DMS114 treated with DMSO at 0.1 percent for 48 hours (cell line): ENCODE measurements at regions not wholly inside any gene's neighbourhood (a gene's known extent, or its start where the extent isn't known, plus 50 kb on each side); places are given as distances from the start of the nearest gene placed in this dataset.

Experiments used
- DNase-seq: peaks from one replicate; lab custom pipeline; 2025; ENCODE audit not compliant: unreplicated experiment; lab: John Stamatoyannopoulos, UW

DNA sequence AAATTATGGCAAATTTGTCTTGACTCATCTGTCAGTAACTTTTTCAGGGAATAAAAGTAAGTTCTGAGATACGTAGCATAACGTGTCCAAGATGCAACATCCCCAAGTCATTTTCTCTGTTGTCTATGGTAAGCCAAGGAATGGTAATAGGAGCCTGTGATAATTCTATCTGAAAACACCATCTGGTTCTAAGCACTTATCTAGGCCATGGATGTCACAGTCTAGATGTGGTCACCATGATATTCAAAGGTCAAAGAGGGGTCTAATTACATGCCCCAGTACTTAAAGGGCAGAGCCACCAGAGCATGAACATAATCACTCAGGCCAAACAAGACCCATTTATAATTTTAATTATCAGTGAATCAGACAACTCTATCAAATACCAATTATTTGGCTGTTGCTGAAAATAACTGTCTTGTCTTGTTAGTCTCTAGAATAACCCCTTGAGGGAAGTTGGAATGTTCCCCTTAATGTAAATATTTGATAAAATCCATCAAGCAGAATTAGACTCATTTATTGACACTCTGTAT, 225.1 kb upstream of the MPPED2 start:
- no peak for DNase-seq

DNA sequence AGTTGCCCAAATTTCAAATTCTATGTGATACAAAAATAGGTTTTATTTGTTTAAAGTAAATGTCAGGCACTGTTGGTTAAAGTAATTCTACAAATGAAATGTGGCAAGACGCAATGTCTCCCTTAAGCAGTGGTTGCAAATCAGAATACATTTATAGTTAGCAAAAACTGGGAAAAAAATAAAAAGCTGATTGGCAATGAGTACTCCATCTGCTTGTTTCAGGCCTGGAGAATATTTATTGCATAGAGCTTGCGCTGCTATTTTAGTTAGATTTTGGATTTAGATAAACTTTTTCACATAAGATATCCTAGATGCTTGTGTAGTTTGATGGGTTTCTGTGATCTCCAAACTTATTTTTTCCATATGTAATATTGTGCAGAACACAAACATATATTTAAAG, 224.0 kb upstream of the MPPED2 start:
- DNase-seq: no peak

DNA sequence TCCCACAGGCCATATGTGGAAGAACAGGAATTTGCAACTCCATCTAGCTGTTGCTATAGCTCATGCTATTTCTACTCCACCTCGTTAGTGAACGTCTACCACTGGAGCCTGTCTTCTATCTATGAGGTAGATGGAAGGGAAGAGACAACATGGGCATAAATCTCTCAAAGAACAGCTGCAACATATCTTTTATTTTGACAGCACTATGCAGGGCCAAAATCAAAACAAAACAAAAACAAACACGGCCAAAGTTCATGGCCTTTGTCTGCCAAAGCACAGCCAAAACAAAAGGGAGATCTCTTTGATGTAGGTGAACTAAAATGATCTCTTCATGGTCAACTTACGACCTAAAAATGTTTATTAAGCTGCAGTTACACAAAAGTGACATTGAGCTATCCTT, 215.2 kb upstream of the MPPED2 start:
- no peak for DNase-seq

DNA sequence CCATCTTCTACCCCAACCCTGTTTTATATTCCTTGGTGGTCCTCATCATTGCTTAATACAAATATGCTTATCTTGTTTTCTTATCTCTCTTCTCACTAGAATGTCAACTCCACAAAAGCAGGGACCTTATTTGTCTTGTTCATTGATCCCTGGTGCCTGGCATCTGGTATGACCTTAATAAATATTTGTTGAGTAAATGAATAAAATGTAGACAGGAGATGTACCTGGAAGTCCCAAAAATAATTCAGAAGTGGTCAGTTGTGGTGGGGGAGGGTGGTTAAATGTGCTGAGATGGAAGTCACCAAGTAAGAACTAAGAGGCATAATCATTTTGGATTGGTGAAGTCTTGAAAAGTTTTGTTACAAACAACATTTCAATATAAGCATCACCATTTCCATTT, 214.8 kb upstream of the MPPED2 start:
- no peak for DNase-seq

DNA sequence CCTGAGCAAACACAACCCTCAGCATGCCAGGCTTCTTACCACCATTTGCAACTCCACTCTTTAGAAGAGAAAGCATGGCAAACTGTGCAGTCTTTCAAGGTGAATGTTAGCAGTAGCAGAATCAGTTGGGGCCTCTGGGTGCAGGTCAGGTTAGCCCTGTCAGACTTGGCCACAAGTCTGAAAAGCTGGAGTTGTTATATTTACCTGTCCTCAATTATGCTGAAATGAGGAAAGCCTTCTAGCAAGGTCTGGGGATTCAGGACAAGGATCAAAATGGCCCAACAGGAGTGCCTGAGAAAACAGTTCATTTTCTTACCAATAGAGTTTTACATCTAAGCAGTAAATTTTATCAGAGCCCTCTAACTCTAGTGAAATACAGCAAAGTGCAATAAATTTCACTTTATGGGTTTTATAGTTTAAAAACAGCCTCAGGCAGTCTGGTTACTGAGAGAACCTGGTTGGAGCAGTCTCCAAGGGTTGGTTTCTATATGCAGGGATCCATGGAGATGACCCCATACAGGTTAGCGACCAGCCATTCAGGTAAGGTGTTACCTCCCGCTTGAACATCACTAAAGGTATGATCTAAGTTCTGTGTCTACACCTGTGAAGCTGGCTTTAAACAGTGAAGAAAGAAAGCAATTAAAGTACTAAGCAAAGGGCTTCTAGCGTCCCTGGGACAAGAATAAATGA, 212.5 kb upstream of the MPPED2 start:
- no peak for DNase-seq

DNA sequence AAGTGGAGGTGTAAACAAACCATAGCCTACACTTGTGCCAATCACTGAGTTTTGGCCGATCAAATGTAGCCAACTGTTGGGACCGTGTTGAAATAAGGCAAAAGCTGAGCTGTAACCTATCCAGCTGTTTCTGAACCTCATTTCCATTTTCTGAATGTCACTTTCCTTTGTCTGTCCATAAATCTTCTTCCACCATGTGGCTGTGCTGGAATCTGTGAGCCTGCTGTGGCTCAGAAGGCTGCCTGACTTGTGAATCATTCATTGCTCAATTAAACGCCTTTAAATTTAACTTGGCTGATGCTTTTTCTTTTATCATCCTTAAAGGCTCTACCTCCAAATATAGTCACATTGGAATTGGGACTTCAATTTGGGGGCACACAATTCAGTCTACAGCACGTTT, 203.1 kb upstream of the MPPED2 start:
- no peak for DNase-seq

DNA sequence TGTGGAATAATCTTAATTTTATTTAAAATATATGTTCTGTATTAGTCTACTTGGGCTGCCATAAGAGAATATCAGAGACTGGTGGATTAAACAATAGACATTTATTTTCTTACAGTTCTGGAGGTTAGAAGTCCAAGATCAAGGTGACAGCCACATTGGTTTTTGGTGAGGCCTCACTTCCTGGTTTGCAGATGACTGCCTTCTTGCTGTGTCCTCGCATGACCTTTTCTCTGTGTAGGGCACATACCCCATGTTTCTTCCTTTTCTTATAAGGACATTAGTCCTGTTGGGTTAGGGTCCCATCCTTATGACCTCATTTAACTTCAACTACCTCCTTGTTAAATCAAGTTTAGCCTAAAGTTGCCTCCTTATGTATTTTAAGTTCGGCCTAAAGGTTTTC, 202.7 kb upstream of the MPPED2 start:
- DNase-seq: no peak

DNA sequence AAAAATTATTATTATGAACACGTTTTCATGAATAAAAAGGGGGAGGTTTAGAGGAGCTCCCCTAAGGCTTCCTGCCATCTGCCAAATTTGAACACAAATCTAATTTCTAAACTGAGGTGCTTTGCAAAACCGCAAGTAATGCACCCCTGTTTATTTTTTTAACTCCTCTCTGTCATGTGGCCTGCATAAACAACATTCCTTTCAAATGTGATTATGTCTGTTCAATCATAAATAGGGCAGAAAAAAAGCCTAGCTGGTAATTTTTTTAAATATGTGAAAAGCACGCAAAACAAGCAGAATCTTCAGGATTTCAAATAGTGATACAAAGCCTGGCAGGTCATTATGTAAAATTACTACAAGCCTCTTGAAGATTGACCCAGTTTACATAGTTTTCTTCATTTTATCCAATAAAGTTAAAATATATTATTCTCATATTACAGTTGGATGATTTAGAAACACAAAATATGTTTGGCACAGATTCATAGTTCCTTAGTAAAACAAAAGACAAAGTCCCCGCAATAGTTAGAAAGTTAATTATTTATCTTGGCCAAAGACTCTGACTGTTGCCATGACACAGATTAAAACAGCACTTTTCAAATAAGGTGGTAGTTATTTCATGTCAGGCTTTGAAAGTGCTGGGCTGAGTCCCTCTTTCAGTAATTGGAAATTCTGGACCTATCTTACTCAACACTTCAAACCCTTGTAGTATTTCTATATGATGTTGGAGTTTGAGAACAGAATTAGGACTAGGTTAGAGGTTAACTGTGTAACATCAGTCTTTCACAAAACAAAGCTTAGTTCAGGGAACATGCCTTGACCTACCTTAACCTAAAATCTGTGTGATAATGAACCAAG, 200.3 kb upstream of the MPPED2 start:
- no peak for DNase-seq

DNA sequence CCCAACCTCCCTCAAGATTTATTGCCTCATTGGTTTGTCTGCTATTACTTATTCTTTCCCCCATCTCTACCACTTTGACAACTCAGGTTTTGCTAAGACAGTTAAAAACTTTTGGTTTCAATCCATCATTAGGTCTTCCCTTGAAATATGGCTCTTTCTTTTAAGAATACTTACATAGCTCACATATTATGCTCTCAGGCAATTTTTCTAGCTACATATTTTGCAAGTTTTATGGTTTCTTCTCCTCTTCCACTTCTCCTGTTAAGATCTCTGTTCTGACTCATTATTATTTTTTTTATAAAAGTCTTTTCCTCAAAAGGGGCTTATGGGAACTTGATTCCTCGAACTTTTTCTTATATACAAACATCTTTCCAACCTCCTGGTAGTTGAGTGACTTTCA, 192.4 kb upstream of the MPPED2 start:
- DNase-seq: no peak

DNA sequence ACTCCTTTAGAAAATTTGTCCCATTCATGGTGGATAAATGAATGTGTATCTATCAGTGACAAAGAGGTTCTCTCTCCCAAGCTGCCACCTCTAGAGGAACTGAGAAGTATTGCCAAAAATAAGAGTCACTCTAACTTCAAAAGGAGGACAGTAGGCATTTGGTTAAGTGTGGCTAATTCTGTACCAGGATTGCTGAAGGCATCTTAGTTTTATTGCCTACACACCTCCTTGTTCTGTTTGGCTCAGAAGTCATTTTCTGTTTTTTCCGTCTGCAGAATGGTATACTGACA, 189.0 kb upstream of the MPPED2 start:
- DNase-seq: peak; percentile 43

DNA sequence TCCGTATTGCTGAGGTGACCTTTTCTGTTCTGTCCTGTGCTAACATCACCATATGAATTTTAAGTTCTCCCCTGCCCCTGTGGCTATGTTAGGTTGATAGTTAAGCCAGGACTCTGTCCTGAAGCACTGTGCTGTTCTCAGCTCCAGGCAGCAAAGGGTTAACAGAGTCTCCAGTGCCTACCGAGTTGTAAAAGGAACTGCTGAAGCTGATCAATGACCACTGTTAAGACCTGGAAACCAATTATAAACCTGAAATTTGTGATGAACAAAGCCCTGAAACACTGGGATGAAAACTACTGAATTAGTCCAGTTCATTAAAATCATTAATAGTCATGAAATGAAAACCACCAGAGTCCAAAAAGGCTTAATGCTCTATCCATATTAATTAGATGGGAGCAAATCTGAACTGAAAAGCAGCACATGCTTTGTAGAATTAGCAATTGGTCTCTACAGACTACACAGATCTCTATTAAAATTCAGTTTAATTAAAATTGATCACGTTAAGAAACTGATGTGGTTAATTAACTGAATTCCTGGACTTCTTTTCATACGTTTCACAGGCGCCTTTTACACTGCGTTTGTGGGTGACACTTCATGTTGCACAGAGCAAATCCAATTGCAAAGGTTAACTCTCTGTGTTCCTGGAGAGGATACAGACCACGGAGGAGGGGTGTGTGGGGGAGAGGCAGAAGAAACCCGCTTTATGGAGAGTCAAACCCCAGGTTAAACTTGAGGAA, 188.5 kb upstream of the MPPED2 start:
- no peak for DNase-seq

DNA sequence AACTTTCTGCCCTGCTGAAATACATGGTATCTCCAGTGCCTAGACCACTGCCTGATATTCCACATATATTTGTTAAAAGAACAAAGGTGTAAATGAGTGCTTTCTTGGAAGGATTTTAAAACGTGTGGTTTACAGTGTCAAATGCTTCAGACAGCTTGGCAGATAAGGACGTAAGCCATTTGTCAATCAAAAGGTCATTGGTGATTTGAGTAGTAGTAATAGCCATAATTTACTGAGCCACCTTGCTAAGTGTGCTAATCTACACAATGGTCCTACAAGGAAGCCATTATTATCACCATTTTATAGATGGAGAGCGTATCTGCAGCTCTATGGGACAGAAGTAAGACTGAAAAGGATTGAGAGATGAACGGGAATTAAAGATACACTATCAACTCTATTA, 186.8 kb upstream of the MPPED2 start:
- DNase-seq: no peak

DNA sequence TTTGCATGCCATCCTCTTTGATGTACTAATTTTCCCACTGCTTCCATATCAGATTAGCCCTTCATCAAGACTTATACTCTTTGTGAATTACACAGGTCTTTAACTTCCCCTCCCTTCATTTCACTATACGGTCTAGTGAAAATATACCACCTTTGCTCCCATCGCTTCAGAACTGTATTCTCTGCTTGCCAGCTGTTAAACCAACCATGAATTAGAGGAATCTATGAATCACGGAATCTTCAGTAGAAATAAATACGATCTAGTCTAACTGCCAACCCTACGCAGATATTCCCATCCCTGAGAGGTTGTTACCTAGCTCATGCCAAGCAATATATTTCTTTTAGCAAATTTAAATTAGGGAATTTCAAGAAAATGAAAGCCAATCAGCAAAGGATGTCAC, 177.8 kb upstream of the MPPED2 start:
- no peak for DNase-seq

DNA sequence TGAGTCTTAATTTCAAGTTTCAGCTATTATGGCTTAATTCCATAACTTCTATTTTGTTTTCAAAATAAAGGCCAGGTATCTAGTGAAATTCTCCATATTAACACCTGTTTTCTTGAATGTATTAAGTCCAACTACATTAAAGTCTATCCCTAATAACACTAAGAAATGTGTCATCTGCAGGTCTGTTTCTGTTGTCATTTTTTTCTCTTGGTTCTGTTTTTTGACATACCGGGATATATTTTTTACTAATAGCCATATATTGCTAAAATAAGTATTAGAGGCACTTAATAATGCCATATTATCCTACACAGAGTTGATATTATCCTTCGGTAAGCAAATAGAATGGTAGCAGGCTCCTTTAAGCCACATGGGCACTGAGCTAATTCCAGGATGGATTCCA, 176.0 kb upstream of the MPPED2 start:
- no peak for DNase-seq

DNA sequence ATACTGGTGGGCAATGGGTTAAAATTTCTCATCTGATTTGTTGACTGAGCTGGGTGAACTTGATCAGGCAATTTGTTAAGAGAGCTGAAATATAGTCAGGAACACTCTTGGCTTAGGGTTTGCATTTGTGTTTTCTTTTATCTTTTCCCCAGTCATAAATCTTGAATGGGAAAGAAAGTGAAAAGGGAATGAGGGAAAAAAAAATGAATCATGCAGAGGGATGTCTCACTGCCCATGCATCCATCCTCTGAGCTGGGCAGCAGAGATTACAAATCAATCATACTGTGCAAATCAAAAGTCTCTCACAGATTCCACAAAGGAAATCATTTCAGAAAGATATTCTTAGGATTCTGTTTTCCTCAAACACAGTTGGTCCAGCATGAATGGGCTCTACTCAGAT, 174.2 kb upstream of the MPPED2 start:
- no peak for DNase-seq

DNA sequence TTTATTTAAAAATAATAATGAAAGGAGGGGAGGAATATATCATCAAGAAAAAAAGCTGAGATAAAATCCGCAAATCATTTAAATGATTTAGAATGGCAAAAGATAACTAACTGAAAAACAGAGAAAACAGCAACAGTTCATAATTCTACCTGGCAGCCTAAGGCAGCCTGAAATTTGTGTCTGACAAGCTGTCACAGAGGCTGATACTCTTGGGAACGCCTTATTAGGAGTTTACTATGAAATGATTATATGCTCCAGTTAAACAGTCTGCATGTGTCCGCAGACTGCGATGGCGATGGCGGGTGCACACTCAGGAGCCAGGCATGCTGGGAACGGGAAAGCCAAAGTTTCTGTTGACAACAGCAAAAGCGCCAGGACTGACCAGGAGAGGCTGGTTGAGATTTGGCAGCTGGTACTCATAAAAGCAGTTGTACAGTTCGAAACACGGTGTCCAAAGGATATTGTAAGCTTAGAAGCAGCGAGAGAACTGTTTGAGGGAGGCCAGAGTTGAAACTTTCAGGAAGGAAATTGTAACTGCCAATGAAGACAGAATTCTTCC, 172.9 kb upstream of the MPPED2 start:
- DNase-seq: no peak

DNA sequence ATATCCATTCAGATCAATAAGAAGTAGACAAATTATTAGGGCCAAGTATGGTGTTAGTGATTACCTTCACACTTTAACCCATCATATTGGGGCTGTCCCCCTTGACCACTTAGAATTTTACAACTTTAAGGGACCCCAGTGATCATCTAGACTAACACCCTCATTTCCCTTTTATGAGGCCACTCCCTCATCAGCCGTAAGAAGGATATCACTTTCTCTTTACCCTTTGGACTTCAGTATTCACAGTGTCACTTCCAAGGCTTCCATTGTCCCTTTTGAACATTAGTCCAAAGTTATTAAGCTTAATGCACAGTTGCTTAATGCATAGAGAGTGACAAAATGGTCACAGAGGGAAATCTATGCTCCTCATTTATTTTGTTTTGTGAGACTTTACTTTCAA, 172.4 kb upstream of the MPPED2 start:
- no peak for DNase-seq

DNA sequence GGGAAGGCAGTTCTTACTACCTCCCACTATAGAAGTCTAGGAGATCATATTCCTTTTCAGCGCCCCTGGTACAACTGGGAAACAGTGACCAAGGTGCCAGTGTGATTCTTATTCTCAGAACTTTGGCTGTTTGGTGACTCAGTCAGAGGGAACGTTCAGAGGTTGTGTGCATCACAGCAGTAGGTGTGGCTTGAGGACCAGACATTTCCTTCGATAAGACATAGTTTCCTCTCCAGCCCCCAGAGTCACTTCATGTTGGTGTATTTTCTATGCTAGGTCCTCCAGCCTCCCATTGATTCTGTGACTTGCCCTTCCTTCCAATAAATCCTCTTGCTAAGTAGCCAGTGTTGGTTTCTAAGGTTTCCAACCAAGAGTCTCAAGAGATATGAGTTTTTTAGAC, 171.9 kb upstream of the MPPED2 start:
- DNase-seq: no peak

DNA sequence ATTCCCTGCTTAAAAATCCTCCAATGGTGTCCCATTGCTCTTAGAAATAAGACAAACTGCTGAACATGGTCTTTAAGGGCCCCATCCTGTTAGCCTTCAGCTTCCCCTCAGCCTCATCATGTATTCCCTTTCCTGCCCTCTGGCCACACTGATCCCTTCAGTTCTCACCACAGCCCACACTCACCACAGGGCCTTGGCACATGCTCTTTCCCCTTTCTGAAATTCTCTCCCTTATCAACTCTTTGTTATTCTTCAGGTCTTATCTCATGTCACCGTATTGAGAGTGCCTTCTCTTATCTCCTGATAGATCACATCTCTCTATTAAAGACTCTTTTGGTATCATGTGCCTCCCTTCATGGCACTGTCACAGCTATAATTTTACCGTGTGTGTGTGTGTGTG, 167.8 kb upstream of the MPPED2 start:
- DNase-seq: no peak

DNA sequence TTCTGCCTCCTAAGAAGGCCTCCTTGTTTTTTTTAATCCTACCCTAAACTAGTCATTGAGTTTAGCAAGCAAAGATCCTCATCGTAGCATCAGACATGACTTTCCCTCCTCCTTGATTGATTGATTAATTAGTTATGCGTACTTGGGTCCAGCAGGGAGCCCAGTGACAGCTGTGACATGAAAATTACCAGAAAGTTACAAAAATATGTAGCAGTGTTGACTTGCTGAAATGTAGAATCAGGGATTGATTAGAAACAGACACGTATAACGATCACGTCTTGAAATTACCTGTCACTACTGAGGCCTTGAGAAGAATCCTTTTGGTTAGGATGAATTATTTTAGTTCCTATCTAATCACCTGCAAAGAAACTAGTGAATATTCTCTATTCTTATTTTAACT, 167.4 kb upstream of the MPPED2 start:
- no peak for DNase-seq

DNA sequence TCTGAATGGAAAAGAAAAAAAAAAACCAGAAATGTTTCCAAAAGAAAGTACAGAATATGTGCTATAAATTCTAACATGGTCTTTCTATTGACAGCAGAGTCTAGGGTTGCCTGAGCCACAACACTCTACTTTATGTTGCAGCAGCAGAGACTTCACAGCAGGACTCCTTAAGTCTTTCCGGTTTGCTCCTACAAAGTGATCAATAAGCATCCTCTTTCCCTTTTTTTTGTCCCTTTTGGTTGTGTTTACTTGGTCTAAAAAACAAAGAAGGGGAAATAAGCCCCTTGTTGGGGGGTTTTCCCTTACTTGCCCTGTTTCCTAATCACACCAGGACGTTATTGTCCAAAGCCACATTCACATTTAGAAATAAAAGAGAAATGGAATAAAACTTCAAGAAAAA, 163.1 kb upstream of the MPPED2 start:
- DNase-seq: no peak
